ENCODE measurements at regions not wholly inside any gene's neighbourhood (a gene's known extent, or its start where the extent isn't known, plus 50 kb on each side); places are given as distances from the start of the nearest gene placed in this dataset.

DNA sequence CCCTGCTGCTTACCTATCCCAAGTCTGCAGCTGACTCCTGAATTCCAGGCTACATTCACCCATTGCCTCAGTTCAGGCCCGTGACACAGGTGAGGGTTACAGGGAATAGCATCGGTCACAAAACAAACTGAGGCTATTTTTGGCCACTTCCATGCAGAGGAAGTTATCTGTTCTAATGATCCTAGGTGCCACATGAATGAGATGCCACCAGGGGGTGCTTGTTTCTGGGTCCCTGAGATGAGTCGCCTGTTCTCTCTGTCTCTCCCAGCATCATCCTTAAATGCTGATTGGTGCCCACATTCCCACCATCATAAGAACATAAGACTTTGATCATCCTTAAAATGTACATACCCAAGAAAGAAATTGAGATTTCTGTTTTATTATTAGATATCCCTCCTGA is 119.0 kb upstream of the CELF4 start:
- DNase-seq: no peak
- in situ Hi-C loops (cut with MboI; ENCODE audit: low pct_unique_long_range_greater_than_20kb, low sequenced_read_pairs): no loop called here

DNA sequence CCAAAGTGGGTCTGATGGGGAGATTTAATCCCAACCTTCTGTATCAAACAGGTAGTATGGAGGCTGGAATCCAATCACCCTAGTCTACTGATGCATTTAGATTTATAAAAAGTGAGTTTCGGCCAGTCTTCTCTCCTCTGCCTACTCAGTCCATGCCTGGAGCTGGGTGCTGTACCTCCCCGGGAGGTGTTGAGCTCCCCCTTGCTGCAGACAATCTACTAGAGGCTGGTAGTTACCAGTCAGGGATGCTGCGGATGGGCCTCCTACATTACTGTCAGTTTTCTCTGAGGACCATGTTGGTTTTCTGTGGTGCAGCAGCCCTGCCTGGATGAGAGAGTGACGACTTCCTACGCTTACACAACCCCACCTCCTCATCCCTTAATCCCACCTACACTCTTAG is 118.6 kb upstream of the CELF4 start:
- DNase-seq: no peak
- in situ Hi-C loops (cut with MboI; ENCODE audit: low pct_unique_long_range_greater_than_20kb, low sequenced_read_pairs): no loop called here

DNA sequence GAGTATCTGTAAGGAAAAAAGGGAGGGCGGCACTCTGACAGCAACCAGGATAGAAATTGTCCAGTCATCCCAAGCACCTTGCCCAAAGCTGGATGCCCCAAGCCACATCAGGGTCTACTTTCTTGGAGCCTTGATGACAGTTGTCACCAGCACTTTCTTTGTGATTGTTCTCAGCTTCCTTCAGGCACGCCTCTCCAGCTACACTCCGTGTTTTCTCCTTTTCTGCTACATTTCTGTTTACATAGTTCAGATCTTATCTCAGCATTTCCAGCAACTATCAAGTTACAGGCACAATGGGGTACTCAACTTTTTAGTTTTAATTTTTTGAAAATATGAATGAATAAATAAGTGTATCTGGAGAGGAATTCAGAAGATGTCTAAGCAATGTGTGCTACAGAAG is 115.3 kb upstream of the CELF4 start:
- in situ Hi-C loops (cut with MboI; ENCODE audit: low pct_unique_long_range_greater_than_20kb, low sequenced_read_pairs): no loop called here
- DNase-seq: no peak

DNA sequence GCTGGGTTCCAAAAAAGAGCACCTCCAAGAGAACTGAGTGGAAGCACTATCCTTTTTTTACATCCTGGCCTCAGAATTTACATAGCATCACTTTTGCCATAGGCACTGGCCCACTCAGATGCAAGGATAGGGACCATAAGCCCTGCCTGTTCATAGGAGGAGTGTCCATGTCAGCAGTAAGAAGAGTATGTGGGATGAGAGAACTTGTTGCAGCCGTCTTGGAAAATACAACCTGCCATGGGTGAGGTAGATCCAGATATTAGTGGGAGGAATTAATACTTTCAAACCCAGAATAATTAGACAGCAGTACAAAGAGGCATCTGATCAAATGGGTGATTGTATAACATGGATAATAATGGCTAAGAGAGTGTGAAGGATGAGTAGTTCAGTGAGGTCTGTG is 110.7 kb upstream of the CELF4 start:
- in situ Hi-C loops (cut with MboI; ENCODE audit: low pct_unique_long_range_greater_than_20kb, low sequenced_read_pairs): no loop called here
- no peak for DNase-seq

GRCh38 chr18:37675699-37676098 is 110.1 kb upstream of the CELF4 start:
- in situ Hi-C loops (cut with MboI; ENCODE audit: low pct_unique_long_range_greater_than_20kb, low sequenced_read_pairs): no loop called here
- DNase-seq: no peak

GRCh38 chr18:37674570-37674969 is 109.0 kb upstream of the CELF4 start:
- in situ Hi-C loops (cut with MboI; ENCODE audit: low pct_unique_long_range_greater_than_20kb, low sequenced_read_pairs): no loop called here
- DNase-seq: no peak

GRCh38 chr18:37673671-37674070 is 108.1 kb upstream of the CELF4 start:
- DNase-seq: no peak
- in situ Hi-C loops (cut with MboI; ENCODE audit: low pct_unique_long_range_greater_than_20kb, low sequenced_read_pairs): no loop called here

DNA sequence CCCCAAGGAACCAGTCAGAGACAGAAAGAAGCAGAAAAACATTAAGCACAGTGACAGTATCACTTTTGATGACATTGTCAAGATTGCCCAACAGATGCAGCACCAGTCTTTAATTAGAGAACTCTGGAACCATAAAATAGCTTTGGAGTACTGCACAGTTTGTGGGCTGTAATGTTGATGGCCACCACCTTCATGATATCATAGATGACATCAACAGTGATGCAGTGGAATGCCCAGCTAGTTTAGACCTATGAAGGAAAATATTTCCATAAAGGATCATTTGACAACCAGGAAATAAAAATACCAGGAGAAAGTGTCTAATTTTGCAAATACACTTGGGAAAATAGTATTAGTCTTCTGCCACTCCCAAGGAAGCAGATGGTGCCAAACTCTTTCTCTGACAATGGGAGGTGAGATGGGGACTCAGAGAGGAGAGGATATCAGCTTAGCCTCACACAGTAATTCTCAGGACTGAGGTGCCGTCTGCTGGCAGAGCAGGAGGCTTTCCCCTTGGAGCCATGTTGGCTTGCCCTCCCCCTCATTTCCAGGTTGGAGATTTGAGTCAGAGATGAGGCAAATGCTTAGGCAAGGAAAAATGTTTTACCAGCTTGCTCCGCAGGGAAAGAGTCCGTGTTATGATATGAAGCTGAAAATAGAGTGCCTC is 107.5 kb upstream of the CELF4 start:
- in situ Hi-C loops (cut with MboI; ENCODE audit: low pct_unique_long_range_greater_than_20kb, low sequenced_read_pairs): no loop called here
- no peak for DNase-seq

- in situ Hi-C loops (cut with MboI; ENCODE audit: low pct_unique_long_range_greater_than_20kb, low sequenced_read_pairs): no loop called here
Observed at GRCh38 chr18:37672001-37672400, 106.4 kb upstream of the CELF4 start.

GRCh38 chr18:37671530-37671929 is 105.9 kb upstream of the CELF4 start:
- in situ Hi-C loops (cut with MboI; ENCODE audit: low pct_unique_long_range_greater_than_20kb, low sequenced_read_pairs): no loop called here
- no peak for DNase-seq

More at GRCh38 chr18:37672001-37672400, 106.4 kb upstream of the CELF4 start:
- no peak for DNase-seq

DNA sequence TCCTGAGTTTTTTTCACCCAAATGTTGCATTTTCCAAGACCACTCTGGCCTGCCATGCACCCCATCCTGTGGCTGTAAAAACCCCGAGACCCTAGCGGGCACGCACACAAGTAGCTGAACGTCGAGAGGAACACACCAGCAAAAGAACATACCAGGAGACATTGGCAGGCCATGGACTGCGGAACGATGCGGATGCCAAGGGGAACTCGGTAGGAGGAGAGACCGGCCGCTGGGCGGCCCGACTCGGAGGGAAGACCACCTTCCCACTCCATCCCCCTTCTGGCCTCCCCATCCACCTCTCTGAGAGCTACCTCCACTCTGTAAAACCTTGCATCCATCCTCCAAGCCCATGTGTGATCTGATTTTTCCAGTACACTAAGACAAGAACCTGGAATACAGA is 105.5 kb upstream of the CELF4 start:
- in situ Hi-C loops (cut with MboI; ENCODE audit: low pct_unique_long_range_greater_than_20kb, low sequenced_read_pairs): no loop called here
- no peak for DNase-seq

- in situ Hi-C loops (cut with MboI; ENCODE audit: low pct_unique_long_range_greater_than_20kb, low sequenced_read_pairs): no loop called here
- no peak for DNase-seq
Observed at GRCh38 chr18:37669991-37670534, 104.5 kb upstream of the CELF4 start.

DNA sequence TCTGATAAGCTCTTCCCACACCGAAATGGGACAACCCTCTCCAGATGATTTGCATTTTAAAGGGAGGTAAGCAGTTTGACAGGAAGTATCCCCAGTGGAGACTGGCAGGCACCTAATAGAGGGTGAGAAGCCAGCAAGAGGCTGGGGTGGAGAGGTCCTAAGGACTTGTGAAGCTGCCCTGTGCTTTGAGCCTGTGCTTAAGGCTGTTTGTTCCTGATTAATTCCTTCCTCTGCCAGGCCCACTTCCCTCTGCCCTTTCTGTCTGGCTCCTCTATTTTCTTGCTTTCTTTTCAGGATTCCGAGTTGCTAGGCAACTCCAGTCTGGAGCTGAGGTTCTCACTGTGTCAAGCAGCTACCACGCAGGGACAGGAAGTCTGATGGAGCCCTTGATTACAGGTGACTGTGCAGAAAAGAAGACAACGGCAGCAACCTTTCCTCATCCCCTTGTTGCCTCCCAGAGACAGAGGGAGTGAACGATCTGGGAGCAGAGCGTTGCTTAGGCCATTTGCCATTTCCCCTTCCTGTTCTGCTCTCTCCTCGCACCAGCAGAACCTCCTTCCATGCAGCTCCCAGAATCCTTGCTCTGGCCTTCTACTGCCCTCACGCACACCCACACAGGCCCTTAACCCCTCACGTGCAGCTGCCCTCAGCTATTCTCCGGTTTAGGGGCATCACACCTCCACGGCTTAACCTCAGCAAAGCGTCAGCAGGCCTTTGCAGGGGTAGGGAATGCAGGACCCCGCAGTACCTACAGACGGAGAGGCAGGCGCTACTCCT is 103.6 kb upstream of the CELF4 start:
- DNase-seq: no peak
- in situ Hi-C loops (cut with MboI; ENCODE audit: low pct_unique_long_range_greater_than_20kb, low sequenced_read_pairs): no loop called here

- in situ Hi-C loops (cut with MboI; ENCODE audit: low pct_unique_long_range_greater_than_20kb, low sequenced_read_pairs): no loop called here
- no peak for DNase-seq
Observed at GRCh38 chr18:37667836-37668235, 102.2 kb upstream of the CELF4 start.

DNA sequence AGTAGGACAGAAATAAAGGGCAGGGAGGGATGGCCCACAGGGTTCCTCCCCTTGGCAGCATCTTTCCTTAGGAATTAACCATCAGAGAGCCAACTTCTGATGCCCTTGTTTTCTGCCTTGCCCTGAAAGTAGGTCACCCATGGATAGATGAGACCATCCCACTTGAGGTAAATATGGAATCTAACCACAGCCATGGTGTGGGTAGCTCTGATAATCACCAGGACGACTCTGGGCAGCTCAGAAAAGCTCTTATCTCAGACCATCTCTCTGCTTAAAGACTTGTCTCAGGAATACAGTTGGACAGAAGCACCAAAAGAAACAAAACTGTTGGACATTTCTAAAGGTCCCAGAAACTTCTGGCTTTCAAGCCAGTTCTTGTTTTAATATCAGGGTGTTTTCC is 101.4 kb upstream of the CELF4 start:
- no peak for DNase-seq
- in situ Hi-C loops (cut with MboI; ENCODE audit: low pct_unique_long_range_greater_than_20kb, low sequenced_read_pairs): no loop called here

- no peak for DNase-seq
- in situ Hi-C loops (cut with MboI; ENCODE audit: low pct_unique_long_range_greater_than_20kb, low sequenced_read_pairs): no loop called here
Observed at GRCh38 chr18:37666451-37666850, 100.9 kb upstream of the CELF4 start.

GRCh38 chr18:37665346-37665745 is 99.7 kb upstream of the CELF4 start:
- no peak for DNase-seq
- in situ Hi-C loops (cut with MboI; ENCODE audit: low pct_unique_long_range_greater_than_20kb, low sequenced_read_pairs): no loop called here

DNA sequence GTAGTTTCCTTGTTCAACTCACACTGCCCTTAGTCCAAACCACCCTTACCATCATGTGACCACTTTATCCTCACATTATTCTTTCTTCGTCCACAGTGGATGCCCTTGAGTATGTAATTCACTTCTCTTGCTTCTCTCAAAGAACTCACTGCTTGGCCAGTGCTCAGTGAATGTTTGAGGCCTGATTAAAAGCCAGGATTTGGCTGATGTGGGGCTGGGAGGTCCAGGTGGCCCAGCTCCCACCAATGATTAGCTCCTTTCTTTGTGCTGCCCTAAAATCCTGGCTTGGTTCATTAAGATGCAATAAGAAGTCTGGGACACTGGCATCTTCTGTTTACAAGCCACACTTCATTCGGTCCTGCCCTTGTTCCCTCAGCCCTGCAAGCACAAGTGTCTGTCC is 97.8 kb upstream of the CELF4 start:
- in situ Hi-C loops (cut with MboI; ENCODE audit: low pct_unique_long_range_greater_than_20kb, low sequenced_read_pairs): no loop called here
- no peak for DNase-seq

DNA sequence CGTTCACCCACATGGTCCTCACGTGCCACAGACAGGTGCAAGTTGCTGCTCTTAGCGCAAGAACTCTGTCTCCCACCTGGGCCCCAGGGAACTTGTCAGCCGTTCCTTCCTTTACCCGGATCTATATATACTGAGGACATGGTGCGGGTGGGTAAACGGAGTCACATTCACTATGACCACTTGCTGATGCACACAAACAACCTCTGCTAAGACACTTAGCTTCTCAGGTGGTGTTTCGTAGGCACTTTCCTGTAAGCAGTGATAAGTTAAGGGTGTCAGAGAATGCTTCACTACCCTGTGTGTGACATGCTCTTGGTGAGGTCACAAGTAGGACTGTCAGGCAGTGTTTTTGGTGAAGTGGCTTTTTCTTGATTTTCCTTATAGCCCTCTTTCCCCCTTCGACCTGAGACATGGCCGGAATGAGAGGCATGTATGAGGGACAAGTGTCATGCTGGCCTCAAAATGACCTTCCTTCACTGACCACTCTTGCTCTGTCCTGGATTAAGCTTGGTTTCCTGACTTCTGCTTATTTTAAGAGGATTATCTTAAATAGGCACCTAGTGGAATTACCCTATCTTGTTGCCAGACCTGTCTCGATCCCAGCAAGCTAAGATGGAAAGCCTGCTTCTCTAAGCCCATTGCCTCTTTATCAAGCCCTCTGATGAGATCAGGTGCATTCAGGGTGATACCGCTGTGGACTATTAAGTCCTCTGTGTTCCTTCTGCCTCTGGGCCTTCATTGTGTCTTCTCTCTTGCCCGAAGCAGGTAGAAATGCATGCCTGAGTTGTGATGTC is 97.1 kb upstream of the CELF4 start:
- no peak for DNase-seq

GRCh38 chr18:37662099-37662498 is 96.5 kb upstream of the CELF4 start:
- in situ Hi-C loops (cut with MboI; ENCODE audit: low pct_unique_long_range_greater_than_20kb, low sequenced_read_pairs): no loop called here
- DNase-seq: no peak

More for the DNA sequence above, 97.1 kb upstream of the CELF4 start:
- in situ Hi-C loops (cut with MboI; ENCODE audit: low pct_unique_long_range_greater_than_20kb, low sequenced_read_pairs): no loop called here
